Neural cell (in vitro differentiated cells): ENCODE measurements at regions not wholly inside any gene's neighbourhood (a gene's known extent, or its start where the extent isn't known, plus 50 kb on each side); places are given as distances from the start of the nearest gene placed in this dataset.
"Not testable (repeated sequence)": the region's sequence is repeated elsewhere in the genome, so short reads cannot be mapped to it uniquely, and the experiment has no call there.

Source experiments
- H2AFZ ChIP-seq: fragments of 200-600, 300-800 bp; sonication (generic), shearing (Covaris generic); 2 replicates; pipeline ENCODE4 v1.6.0; 2014; ENCODE audit warnings: low read depth, mild to moderate bottlenecking, antibody characterized with exemption, low read length, moderate library complexity
- H3F3A ChIP-seq: fragments of 200-600 bp; shearing (Covaris generic); 2 replicates; pipeline ENCODE4 v1.6.1; 2016; ENCODE audit warnings: mild to moderate bottlenecking, moderate library complexity, mixed read lengths, antibody characterized with exemption, low read length; ENCODE audit not compliant: insufficient read depth, poor library complexity, severe bottlenecking
- H3K27ac ChIP-seq: fragments of 200-600, 300-800 bp; sonication (generic), shearing (Covaris generic); 2 replicates; pipeline ENCODE4 v1.5.1; 2014; ENCODE audit warnings: mild to moderate bottlenecking, low read length, moderate library complexity
- H3K27me3 ChIP-seq: fragments of 300-800, 200-600 bp; sonication (generic), shearing (Covaris generic); 2 replicates; pipeline ENCODE4 v1.6.0; 2014; ENCODE audit warnings: mild to moderate bottlenecking, low read depth, low read length, moderate library complexity; ENCODE audit not compliant: insufficient read depth
- H3K36me3 ChIP-seq: fragments of 300-800, 200-600 bp; sonication (generic), shearing (Covaris generic); 2 replicates; pipeline ENCODE4 v1.5.1; 2014; ENCODE audit warnings: mild to moderate bottlenecking, antibody characterized with exemption, low read length, moderate library complexity; ENCODE audit not compliant: insufficient read depth
- H3K4me2 ChIP-seq: fragments of 300-800, 200-600 bp; sonication (generic), shearing (Covaris generic); 2 replicates; pipeline ENCODE4 v1.6.0; 2014; ENCODE audit warnings: mild to moderate bottlenecking, low read length
- H3K4me3 ChIP-seq: fragments of 300-800, 200-600 bp; sonication (generic), shearing (Covaris generic); 2 replicates; pipeline ENCODE4 v1.5.1; 2014; ENCODE audit warnings: mild to moderate bottlenecking, low read length, moderate library complexity
- H3K79me2 ChIP-seq: fragments of 200-600 bp; shearing (Covaris generic); replicated peaks from 2 replicates; pipeline ENCODE4 v1.6.0; 2014; ENCODE audit warnings: mild to moderate bottlenecking, low read length, moderate library complexity; ENCODE audit not compliant: insufficient read depth
- H3K9ac ChIP-seq: fragments of 300-800, 200-600 bp; sonication (generic), shearing (Covaris generic); 2 replicates; pipeline ENCODE4 v1.6.1; 2016; ENCODE audit warnings: mild to moderate bottlenecking, low read length, mixed read lengths
- H3K9me2 ChIP-seq: fragments of 200-600 bp; shearing (Covaris generic); 2 replicates; pipeline ENCODE4 v1.6.1; 2016; ENCODE audit warnings: mild to moderate bottlenecking, low read length, mixed read lengths; ENCODE audit not compliant: insufficient read depth
- H3K9me3 ChIP-seq: fragments of 200-600, 300-800 bp; sonication (generic), shearing (Covaris generic); 2 replicates; pipeline ENCODE4 v1.6.1; 2016; ENCODE audit warnings: mild to moderate bottlenecking, mixed run types, low read length, moderate library complexity, mixed read lengths
- H4K20me1 ChIP-seq: fragments of 200-600 bp; shearing (Covaris generic); 2 replicates; pipeline ENCODE4 v1.6.1; 2016; ENCODE audit warnings: mild to moderate bottlenecking, mixed run types; ENCODE audit not compliant: insufficient read depth
- EP300 ChIP-seq: fragments of 450-650 bp; conservative IDR thresholded peaks from 2 replicates; pipeline ENCODE4 v1.6.1; 2014; ENCODE audit warnings: antibody characterized with exemption, mild to moderate bottlenecking, moderate library complexity; ENCODE audit not compliant: poor library complexity, severe bottlenecking
- EZH2 ChIP-seq: fragments of 200-600, 300-800 bp; shearing (Covaris generic), sonication (generic); IDR thresholded peaks from 2 replicates; pipeline ENCODE4 v1.6.1; 2014; ENCODE audit warnings: antibody characterized with exemption, low read length, borderline replicate concordance, mild to moderate bottlenecking; ENCODE audit not compliant: insufficient read depth, poor library complexity, severe bottlenecking
- MXI1 ChIP-seq: fragments of 450-650 bp; conservative IDR thresholded peaks from 2 replicates; pipeline ENCODE4 v1.6.1; 2014; ENCODE audit warnings: antibody characterized with exemption, mild to moderate bottlenecking; ENCODE audit not compliant: poor library complexity, severe bottlenecking
- POLR2AphosphoS5 ChIP-seq: IDR thresholded peaks from 2 replicates; pipeline ENCODE4 v1.6.1; 2012
- RAD21 ChIP-seq: fragments of 450-650 bp; conservative IDR thresholded peaks from 2 replicates; pipeline ENCODE4 v1.6.1; 2014; ENCODE audit warnings: antibody characterized with exemption, mild to moderate bottlenecking, moderate library complexity
- SMC3 ChIP-seq: fragments of 450-650 bp; conservative IDR thresholded peaks from 2 replicates; pipeline ENCODE4 v1.6.1; 2014; ENCODE audit warnings: antibody characterized with exemption, mild to moderate bottlenecking, moderate library complexity; ENCODE audit not compliant: poor library complexity
- TAF1 ChIP-seq: IDR thresholded peaks from 2 replicates; pipeline ENCODE4 v1.6.1; 2012; ENCODE audit warnings: low read depth
- TF ChIP-seq, protein P1 (sequence below): fragments of 450-650 bp; IDR thresholded peaks from 2 replicates; pipeline ENCODE4 v1.5.1; 2014; ENCODE audit warnings: antibody characterized with exemption, mild to moderate bottlenecking, moderate library complexity; ENCODE audit not compliant: poor library complexity, severe bottlenecking
- TF ChIP-seq, protein P2 (sequence below): IDR thresholded peaks from 2 replicates; pipeline ENCODE4 v1.6.1; 2012; ENCODE audit warnings: borderline replicate concordance

DNA sequence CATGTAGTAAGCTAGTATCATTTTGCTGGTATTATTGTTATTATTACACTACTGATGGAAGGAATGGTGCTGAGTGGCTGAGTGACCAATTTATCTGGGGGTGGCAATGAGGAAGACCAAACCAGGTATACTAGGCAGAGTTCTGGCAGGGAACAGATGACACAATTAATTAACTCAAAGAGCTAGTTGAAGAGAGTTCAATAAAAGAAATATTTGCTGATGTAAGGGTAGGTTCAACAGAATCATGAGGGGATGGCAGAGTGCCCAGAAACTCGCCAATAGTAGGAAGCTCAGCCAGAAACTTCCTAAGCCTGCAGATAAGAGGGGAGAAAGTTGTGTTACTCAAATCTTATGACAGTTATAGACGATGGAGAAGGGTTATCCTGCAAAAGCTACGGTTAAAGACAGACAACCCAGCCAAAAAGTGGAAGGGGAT is 352.5 kb downstream of the KCNJ2 start:
- no peak overlapping the region for H3K4me3 ChIP-seq
- no peak overlapping the region for H3K4me2 ChIP-seq
- H3K27ac ChIP-seq, result no peak overlapping the region
- H3K36me3 ChIP-seq, result no peaks in the 10 kb centered on the region
- H4K20me1 ChIP-seq, result no peaks in the 10 kb centered on the region
- no peaks in the 10 kb centered on the region for H3K9me3 ChIP-seq
- H3K27me3 ChIP-seq, result no peaks in the 10 kb centered on the region
- TF ChIP-seq EZH2 (no peak), SMC3 (no peak), TAF1 (no peak), POLR2AphosphoS5 (no peak), RAD21 (no peak), EP300 (no peak), MXI1 (no peak)
- TF ChIP-seq, protein P1, sequence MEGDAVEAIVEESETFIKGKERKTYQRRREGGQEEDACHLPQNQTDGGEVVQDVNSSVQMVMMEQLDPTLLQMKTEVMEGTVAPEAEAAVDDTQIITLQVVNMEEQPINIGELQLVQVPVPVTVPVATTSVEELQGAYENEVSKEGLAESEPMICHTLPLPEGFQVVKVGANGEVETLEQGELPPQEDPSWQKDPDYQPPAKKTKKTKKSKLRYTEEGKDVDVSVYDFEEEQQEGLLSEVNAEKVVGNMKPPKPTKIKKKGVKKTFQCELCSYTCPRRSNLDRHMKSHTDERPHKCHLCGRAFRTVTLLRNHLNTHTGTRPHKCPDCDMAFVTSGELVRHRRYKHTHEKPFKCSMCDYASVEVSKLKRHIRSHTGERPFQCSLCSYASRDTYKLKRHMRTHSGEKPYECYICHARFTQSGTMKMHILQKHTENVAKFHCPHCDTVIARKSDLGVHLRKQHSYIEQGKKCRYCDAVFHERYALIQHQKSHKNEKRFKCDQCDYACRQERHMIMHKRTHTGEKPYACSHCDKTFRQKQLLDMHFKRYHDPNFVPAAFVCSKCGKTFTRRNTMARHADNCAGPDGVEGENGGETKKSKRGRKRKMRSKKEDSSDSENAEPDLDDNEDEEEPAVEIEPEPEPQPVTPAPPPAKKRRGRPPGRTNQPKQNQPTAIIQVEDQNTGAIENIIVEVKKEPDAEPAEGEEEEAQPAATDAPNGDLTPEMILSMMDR, result no peak
- TF ChIP-seq, protein P2, sequence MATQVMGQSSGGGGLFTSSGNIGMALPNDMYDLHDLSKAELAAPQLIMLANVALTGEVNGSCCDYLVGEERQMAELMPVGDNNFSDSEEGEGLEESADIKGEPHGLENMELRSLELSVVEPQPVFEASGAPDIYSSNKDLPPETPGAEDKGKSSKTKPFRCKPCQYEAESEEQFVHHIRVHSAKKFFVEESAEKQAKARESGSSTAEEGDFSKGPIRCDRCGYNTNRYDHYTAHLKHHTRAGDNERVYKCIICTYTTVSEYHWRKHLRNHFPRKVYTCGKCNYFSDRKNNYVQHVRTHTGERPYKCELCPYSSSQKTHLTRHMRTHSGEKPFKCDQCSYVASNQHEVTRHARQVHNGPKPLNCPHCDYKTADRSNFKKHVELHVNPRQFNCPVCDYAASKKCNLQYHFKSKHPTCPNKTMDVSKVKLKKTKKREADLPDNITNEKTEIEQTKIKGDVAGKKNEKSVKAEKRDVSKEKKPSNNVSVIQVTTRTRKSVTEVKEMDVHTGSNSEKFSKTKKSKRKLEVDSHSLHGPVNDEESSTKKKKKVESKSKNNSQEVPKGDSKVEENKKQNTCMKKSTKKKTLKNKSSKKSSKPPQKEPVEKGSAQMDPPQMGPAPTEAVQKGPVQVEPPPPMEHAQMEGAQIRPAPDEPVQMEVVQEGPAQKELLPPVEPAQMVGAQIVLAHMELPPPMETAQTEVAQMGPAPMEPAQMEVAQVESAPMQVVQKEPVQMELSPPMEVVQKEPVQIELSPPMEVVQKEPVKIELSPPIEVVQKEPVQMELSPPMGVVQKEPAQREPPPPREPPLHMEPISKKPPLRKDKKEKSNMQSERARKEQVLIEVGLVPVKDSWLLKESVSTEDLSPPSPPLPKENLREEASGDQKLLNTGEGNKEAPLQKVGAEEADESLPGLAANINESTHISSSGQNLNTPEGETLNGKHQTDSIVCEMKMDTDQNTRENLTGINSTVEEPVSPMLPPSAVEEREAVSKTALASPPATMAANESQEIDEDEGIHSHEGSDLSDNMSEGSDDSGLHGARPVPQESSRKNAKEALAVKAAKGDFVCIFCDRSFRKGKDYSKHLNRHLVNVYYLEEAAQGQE, result no peak
- H3K9ac ChIP-seq, result no peak overlapping the region
- H2AFZ ChIP-seq, result no peak overlapping the region
- H3K79me2 ChIP-seq, result no peaks in the 10 kb centered on the region
- no peaks in the 10 kb centered on the region for H3K9me2 ChIP-seq
- H3F3A ChIP-seq, result no peaks in the 10 kb centered on the region

DNA sequence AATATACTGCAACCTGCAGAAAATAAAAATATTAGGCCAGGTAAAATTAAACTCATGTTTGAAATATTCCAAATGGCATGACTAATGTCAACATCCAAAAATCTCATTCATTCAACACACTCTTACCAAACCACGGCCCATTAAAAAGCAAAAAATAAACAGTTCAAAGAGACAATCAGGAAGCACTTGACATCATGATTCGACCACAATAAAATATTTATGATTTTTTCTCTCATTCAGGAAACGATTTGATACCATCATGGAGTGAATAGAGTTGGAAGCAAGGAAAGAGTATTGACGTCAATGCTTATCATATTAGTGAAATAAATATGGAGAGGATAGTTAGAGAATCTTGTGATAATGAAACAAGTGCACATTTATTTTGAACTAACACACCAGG is 354.1 kb downstream of the KCNJ2 start:
- H3K9me3 ChIP-seq, result no peaks in the 10 kb centered on the region
- no peak overlapping the region for H2AFZ ChIP-seq
- H3K9me2 ChIP-seq, result no peaks in the 10 kb centered on the region
- no peak overlapping the region for H3K4me2 ChIP-seq
- no peak overlapping the region for H3K27ac ChIP-seq
- no peaks in the 10 kb centered on the region for H3K36me3 ChIP-seq
- no peaks in the 10 kb centered on the region for H4K20me1 ChIP-seq
- H3K27me3 ChIP-seq, result no peaks in the 10 kb centered on the region
- no peaks in the 10 kb centered on the region for H3F3A ChIP-seq
- TF ChIP-seq SMC3 (no peak), TAF1 (no peak), RAD21 (no peak), MXI1 (no peak), POLR2AphosphoS5 (no peak), EZH2 (no peak)
- TF ChIP-seq, protein P2, result no peak
- no peaks in the 10 kb centered on the region for H3K79me2 ChIP-seq
- no peak overlapping the region for H3K4me3 ChIP-seq
- H3K9ac ChIP-seq, result no peak overlapping the region

DNA sequence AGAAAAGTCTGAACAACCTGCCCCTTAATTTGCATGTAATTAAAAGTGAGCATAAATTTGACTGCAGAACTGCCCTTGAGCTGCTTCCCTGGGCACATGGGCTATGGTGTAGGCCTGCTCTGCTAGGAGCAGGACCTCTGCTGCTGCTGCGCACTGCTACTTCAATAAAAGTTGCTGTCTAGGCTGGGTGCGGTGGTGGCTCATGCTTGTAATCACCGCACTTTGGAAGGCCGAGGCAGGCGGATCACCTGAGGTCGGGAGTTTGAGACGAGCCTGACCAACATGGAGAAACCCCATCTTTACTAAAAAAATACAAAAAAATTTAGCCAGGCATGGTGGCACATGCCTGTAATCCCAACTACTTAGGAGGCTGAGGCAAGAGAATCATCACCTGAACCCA is 355.7 kb downstream of the KCNJ2 start:
- H3K9me3 ChIP-seq, H2AFZ ChIP-seq, H3K4me2 ChIP-seq, H3F3A ChIP-seq, H3K27ac ChIP-seq, H3K9ac ChIP-seq, H3K9me2 ChIP-seq, H3K79me2 ChIP-seq, H3K4me3 ChIP-seq, H4K20me1 ChIP-seq, H3K27me3 ChIP-seq, H3K36me3 ChIP-seq: not testable (repeated sequence)
